Esophagus (tissue), 2 donors: ENCODE measurements at regions not wholly inside any gene's neighbourhood (a gene's known extent, or its start where the extent isn't known, plus 50 kb on each side); places are given as distances from the start of the nearest gene placed in this dataset.

ENCODE experiments used
- H3K27ac ChIP-seq, 2 donors: one replicate each; pipeline ENCODE4 v1.5.1; 2013; ENCODE audit warnings: low read depth in 2 of 2, mild to moderate bottlenecking in 2 of 2, inconsistent platforms in 1 of 2, low read length in 1 of 2, moderate library complexity in 1 of 2
- H3K27me3 ChIP-seq, 2 donors: one replicate each; pipeline ENCODE4 v1.6.1; 2013; ENCODE audit warnings: low read length in 2 of 2, control low read depth in 1 of 2, mild to moderate bottlenecking in 1 of 2; ENCODE audit not compliant: insufficient read depth in 2 of 2, control insufficient read depth in 1 of 2
- H3K36me3 ChIP-seq, 2 donors: one replicate each; pipeline ENCODE4 v1.6.1; 2013; ENCODE audit warnings: low read length in 1 of 2; ENCODE audit not compliant: control insufficient read depth in 2 of 2, insufficient read depth in 2 of 2
- H3K4me1 ChIP-seq, 2 donors: one replicate each; pipeline ENCODE4 v1.6.1; 2013; ENCODE audit warnings: low read length in 1 of 2; ENCODE audit not compliant: control insufficient read depth in 2 of 2, insufficient read depth in 2 of 2
- H3K4me3 ChIP-seq, 2 donors: one replicate each; pipeline ENCODE4 v1.5.1; 2013; ENCODE audit warnings: low read length in 2 of 2, mild to moderate bottlenecking in 2 of 2, low read depth in 1 of 2, moderate library complexity in 1 of 2
- H3K9me3 ChIP-seq, 2 donors: one replicate each; pipeline ENCODE4 v1.6.1; 2013; ENCODE audit warnings: mild to moderate bottlenecking in 2 of 2, low read depth in 1 of 2, low read length in 1 of 2, moderate library complexity in 1 of 2; ENCODE audit not compliant: control insufficient read depth in 2 of 2, insufficient read depth in 1 of 2
- WGBS, 2 donors: extraction: QIAGEN DNeasy Blood & Tissue Kit; methylation state at CpG; one replicate each; pipeline ENCODE4 v1.1.7; 2013; 5-methylcytosine and 5-hydroxymethylcytosine counted together
- donor health status: healthy with polysubstance abuse.
- donor health status: Bipolar disorder and iron deficiency.

DNA sequence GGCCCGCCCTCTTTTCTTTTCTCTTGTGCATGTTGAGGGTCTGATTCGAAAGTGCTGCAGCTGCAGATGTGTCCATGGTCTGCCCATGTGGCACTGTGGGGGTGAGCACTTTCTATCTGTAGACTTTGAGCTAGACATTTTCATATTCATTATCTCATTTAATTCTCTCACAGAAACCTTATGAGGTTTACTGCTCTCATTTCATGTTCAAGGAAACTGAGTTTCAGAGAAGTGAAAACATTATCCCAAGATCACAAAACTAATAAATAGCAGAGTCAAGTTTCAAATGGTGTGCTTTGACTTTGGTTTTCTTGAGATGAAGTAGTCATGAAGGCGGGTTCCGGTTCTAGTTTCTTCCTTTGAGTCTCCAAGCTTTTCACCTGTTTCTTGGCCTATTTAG, 536.5 kb upstream of the ZNF462 start:
- Histone ChIP-seq H3K27ac (no peak overlapping the region), H3K27me3 (no peaks in the 10 kb centered on the region), H3K9me3 (peaks cover 0 to 2% of the 10 kb centered on the region in 2 donors), H3K4me1 (no peaks in the 10 kb centered on the region), H3K36me3 (no peaks in the 10 kb centered on the region), H3K4me3 (no peak overlapping the region)
- WGBS, 2 donors = 83 to 88% methylated on average over 4 of the region's 4 CpGs

DNA sequence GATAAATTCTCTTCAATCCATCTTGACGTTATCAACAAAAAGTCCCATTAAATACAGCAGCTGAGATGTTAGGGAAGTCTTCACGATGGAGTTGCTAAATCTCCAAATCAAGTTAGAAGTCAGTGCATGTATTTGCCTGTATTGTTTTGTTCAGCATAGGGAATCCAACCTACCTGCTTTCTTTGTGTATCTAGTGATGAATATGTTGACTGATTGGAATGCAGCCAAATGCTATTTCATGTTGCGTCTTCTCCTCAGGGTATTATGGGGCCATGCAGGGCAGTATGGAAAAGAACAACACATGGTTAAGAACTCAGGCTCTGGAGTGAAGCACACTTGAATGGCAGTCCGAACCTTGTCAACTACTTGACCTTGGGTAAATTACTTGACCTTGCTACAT, 529.5 kb upstream of the ZNF462 start:
- Histone ChIP-seq H3K36me3 (no peaks in the 10 kb centered on the region), H3K4me1 (no peaks in the 10 kb centered on the region), H3K9me3 (no peaks in the 10 kb centered on the region), H3K27ac (no peak overlapping the region), H3K4me3 (no peak overlapping the region), H3K27me3 (no peaks in the 10 kb centered on the region)
- 58 to 60% methylated on average over 4 of the region's 4 CpGs for WGBS, 2 donors

DNA sequence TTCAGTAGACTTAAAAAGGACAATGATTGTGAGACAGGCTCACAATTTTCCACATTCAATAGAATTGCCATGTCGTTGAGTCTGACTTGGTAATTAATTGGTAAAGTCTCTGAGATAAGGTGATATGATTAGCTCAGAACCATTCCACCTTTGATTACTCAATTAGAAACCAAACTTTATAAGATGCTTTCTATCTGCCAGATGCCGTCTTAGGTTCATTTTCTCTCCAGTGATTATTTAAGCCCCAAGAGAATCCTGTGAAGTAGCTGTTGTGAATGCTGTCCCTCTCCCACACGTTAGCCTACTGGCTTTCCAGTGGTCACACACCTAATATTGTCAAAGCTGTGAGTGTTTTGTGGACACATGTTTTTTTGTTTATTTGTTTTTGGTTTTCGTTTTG, 528.9 kb upstream of the ZNF462 start:
- H3K4me3 ChIP-seq = no peak overlapping the region
- no peaks in the 10 kb centered on the region for H3K27me3 ChIP-seq
- no peak overlapping the region for H3K27ac ChIP-seq
- H3K9me3 ChIP-seq = no peaks in the 10 kb centered on the region
- no peaks in the 10 kb centered on the region for H3K4me1 ChIP-seq
- WGBS, 2 donors = 57 to 63% methylated on average over 4 of the region's 4 CpGs
- H3K36me3 ChIP-seq = no peaks in the 10 kb centered on the region

DNA sequence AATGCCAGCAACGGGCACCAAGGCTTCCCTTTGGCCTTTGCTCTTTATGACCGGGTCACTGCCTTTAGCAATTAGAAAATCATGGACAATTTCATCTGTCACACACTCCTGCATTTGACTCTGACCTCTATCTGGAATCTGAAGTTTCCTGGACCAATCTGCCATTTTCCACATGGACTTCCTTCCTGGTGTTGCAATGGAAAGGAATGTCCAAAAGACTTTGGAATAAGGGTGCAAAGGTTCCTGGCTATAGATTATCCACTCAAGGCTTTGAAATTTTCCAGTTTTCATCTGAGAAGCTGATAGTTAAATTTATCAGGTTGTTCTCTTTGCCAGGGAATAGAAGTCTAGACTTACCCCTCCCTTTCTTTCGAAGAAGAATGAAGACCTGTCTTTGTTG, 523.1 kb upstream of the ZNF462 start:
- 42 to 61% methylated on average over 3 of the region's 3 CpGs for WGBS, 2 donors

DNA sequence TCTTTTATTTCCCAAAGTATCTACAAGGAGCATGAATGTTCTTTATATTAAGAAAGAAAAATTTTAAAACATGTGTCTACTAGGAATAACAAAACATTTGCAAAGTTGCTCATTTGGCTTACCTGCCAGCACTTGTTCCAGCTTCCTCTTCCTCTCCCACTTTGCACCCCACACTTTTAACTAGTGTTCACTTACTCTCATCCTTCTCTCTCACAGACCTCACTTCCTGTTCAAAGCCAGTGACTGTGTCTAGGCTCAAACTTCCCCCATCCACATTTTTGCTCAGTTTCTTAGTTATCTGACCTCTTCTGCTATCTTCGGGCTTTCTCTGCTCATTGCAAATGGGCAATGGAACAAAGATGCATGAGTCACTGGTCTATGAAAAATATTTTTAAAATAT, 512.2 kb upstream of the ZNF462 start:
- Histone ChIP-seq H3K36me3 (no peaks in the 10 kb centered on the region), H3K27ac (no peak overlapping the region), H3K9me3 (no peaks in the 10 kb centered on the region), H3K4me1 (no peaks in the 10 kb centered on the region), H3K4me3 (no peak overlapping the region), H3K27me3 (no peaks in the 10 kb centered on the region)
- WGBS, 2 donors = 65 to 77% methylated on average over 1 of the region's 1 CpG

More for the DNA sequence above, 523.1 kb upstream of the ZNF462 start:
- no peaks in the 10 kb centered on the region for H3K27me3 ChIP-seq
- no peak overlapping the region for H3K27ac ChIP-seq
- no peak overlapping the region for H3K4me3 ChIP-seq
- H3K4me1 ChIP-seq = no peaks in the 10 kb centered on the region
- H3K9me3 ChIP-seq = no peaks in the 10 kb centered on the region
- H3K36me3 ChIP-seq = no peaks in the 10 kb centered on the region

DNA sequence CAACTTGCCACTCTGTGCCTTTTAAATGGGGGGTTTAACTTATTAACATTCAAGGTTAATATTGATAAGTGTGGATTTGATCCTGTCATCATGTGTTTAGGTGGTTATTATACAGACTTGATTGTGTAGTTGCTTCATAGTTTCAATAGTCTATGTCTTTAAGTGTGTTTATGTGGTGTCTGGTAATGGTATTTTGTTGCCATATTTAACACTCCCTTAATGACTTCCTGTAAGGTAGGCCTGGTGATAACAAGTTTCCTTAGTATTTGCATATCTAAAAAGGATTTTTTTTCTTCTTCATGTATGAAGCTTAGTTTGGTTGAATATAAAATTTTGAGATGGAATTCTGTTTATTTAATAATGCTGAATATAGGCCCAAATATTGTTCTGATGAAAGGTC, 506.0 kb upstream of the ZNF462 start:
- Histone ChIP-seq H3K9me3 (peaks cover 0 to 3% of the 10 kb centered on the region in 2 donors), H3K4me1 (no peaks in the 10 kb centered on the region), H3K27ac (no peak overlapping the region), H3K27me3 (no peaks in the 10 kb centered on the region), H3K36me3 (no peaks in the 10 kb centered on the region), H3K4me3 (no peak overlapping the region)

DNA sequence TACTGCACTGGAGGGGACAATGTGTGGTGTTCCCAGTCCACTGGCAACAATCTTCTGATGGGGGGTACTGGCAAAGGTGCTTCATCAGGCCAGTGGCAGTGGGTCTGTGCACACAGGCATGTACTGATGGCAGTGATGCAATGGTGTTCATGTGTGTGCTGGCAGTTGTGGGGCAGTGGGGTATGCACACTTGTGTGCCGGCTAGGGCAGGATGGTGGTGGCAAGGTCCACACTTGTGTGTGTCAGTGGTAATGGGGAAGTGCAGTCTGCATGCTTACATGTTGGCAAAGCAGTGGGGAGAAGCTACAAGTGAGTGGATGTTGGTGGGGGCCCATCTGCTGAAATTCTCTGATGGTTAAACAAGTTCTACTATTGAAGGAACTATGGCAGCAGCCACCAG, 504.6 kb upstream of the ZNF462 start:
- 94 to 98% methylated on average over 1 of the region's 1 CpG for WGBS, 2 donors
- Histone ChIP-seq H3K27ac (no peak overlapping the region), H3K27me3 (no peaks in the 10 kb centered on the region), H3K9me3 (peaks cover 0 to 3% of the 10 kb centered on the region in 2 donors), H3K4me1 (no peaks in the 10 kb centered on the region), H3K36me3 (no peaks in the 10 kb centered on the region), H3K4me3 (no peak overlapping the region)

DNA sequence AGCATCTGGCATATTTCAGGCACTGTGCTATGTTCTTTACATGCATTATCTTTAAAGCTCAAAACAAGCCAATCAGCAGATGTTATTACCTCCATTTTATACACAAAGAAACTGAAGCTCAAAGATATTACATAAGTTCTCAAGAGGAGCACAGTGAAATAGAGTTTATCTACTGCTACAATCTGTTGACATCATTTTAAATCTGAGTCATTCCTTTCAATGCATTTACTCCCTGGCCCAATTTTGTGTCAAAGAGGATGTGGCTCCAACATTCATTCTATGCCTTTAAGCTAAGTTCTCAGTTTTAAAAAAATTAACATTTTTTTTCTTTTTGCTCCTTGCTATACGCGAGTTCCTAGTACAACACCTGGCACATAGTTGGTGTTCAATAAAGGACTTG, 486.3 kb upstream of the ZNF462 start:
- 81 to 90% methylated on average over 2 of the region's 2 CpGs for WGBS, 2 donors
- H3K9me3 ChIP-seq = no peaks in the 10 kb centered on the region
- no peaks in the 10 kb centered on the region for H3K4me1 ChIP-seq
- H3K4me3 ChIP-seq = no peak overlapping the region
- H3K27ac ChIP-seq = no peak overlapping the region
- no peaks in the 10 kb centered on the region for H3K27me3 ChIP-seq
- no peaks in the 10 kb centered on the region for H3K36me3 ChIP-seq

DNA sequence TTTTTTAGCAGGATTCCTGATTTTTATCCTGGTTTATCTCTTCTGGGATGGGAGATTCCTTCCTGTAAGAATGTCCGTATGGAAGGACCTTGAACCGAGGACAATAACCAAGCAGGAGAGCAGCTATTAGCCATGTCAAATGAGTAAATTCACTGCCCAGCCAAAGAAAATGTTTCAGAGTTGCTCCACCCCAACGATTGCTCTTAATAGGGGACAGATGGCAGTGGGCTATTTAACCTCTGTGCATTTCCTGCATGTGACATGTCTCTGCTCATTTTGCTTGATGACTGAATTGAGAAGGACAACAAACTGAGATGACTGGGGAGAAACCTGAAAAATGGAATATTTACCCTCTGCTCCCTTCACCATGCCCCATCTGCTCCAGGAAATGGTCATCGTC, 479.9 kb upstream of the ZNF462 start:
- no peaks in the 10 kb centered on the region for H3K4me1 ChIP-seq
- H3K27ac ChIP-seq = no peak overlapping the region
- WGBS, 2 donors = 72 to 85% methylated on average over 4 of the region's 4 CpGs
- H3K27me3 ChIP-seq = no peaks in the 10 kb centered on the region
- no peaks in the 10 kb centered on the region for H3K36me3 ChIP-seq
- H3K9me3 ChIP-seq = no peaks in the 10 kb centered on the region
- no peak overlapping the region for H3K4me3 ChIP-seq

DNA sequence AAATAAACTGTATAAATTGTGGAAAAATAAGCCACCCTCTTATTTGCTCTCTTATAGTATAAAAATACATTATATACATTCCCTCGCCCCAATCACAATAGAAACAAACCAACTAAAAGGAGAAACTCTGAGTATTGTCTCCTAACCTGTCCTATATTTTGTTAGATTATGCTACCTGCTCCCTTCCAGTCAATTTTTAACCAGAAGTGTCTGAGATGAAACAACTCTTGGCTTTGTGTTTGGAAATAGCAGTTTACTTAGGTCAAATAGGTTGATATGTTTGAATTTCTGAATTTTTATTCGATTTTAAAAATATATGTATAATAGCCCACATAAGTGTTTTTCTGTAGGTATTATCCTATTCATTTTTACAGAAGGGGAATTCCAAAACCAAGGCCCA, 475.0 kb upstream of the ZNF462 start:
- WGBS, 2 donors = 68 to 80% methylated on average over 2 of the region's 2 CpGs
- Histone ChIP-seq H3K36me3 (no peaks in the 10 kb centered on the region), H3K4me1 (no peaks in the 10 kb centered on the region), H3K27ac (no peak overlapping the region), H3K9me3 (no peaks in the 10 kb centered on the region), H3K4me3 (no peak overlapping the region), H3K27me3 (no peaks in the 10 kb centered on the region)
